NCI-H82 treated with DMSO at 0.1 percent for 48 hours (cell line): ENCODE measurements at regions not wholly inside any gene's neighbourhood (a gene's known extent, or its start where the extent isn't known, plus 50 kb on each side); places are given as distances from the start of the nearest gene placed in this dataset.
"Not testable (repeated sequence)": the region's sequence is repeated elsewhere in the genome, so short reads cannot be mapped to it uniquely, and the experiment has no call there.

Experiments used
- DNase-seq: peaks from one replicate; lab custom pipeline; 2025; ENCODE audit not compliant: unreplicated experiment; lab: John Stamatoyannopoulos, UW

- DNase-seq, result not testable (repeated sequence)
Observed at GRCh38 chr21:31417214-31417613, 73.2 kb upstream of the TIAM1 start.

DNA sequence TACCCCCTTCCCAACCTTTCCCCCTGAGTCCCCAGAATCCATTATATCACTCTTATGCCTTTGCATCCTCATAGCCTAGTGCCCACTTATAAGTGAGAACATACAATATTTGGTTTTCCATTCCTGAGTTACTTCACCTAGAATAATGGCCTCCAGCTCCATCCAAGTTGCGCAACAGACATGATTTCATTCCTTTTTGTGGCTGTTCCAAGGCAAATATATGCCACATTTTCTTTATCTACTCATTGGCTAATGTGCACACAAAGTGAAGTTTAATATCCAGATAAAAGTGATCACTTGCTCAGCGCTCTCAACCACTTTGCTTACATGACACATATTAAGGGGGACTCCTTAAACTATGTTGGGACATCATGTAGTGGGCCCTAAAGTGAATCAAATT is 72.4 kb upstream of the TIAM1 start:
- no peak for DNase-seq

DNA sequence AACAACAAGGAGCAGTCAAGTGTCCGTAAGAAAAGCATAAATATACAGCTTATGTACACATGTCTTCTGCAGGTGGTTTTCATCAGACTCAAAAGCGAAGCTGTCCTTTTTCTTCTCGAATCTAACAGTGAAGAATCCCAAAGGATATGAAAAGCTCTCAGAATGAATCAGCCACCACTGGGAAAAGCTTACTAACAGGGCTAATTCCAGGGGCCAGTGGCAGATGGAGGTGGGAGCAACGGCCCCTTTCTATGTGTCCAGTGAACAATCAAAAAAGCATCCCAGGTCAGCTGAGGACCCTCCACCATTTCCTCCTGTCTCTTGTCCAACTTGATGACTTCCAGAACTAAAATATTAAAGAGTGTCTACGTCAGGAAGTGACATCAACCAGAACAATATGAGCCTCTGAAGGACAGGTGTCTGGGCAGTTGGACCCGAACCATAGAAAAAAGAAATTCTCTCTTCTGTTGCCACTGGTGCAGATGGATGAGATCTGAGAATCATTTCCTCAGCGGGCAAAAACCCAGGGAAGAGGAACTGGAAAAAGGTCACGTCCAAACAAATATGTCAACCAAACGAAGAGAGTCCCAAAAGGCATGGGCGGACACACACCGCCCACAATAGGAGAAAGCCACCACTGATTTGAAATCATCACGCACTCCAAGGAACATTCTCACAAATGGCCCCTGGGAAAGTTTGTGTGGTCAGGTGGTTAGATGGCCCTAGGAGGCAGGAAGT is 70.4 kb upstream of the TIAM1 start:
- DNase-seq, result no peak

DNA sequence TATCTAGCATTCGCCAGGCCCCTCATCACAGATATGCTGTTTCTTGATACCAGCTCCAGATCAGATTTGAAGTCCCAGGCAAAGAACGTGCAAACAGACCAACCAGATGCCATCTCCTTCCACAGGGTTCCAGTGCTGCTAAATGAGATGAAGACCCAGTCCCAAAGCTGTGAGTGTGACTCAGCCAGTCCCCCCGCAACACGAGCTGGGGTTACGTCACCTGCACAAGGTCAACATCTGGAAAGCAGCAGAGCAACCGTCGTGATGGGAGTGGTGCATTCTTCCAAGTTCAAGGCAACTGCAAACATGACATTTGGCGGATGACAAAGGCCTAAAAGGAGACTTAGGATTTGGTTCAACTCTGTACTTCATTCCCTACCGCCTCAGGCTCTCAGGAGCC is 69.6 kb upstream of the TIAM1 start:
- DNase-seq, result no peak

DNA sequence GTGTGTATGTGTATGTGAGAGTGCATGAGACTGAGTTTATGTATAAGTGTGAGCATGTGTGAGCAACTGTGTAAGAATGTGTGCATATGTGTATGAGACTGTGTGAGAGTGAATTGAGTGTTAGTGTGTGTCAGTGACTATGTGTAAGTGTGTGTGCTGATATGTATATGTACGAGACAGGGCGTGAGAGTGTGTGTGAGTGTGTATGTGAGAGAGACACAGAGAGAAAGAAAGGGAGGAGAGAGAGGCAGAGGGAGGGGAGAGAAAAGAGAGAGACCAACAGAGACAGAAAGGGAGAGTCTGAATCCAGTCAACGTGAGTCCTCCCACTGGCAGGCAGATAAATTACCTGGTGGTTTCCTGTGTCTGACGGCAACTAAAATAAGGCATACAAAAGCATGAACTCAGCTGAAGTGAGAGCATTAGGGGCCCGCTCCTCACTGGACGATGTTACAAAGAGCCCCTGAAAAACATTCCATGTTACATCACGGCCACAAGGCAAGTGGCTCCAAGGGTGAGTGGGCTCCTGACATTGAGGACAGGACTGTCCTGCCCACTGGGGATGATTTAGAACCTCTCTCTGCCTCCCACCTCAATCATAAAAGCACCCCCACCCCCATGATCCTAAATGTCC is 66.6 kb upstream of the TIAM1 start:
- DNase-seq, result no peak

GRCh38 chr21:31409831-31410487 is 65.9 kb upstream of the TIAM1 start:
- DNase-seq, result no peak

DNA sequence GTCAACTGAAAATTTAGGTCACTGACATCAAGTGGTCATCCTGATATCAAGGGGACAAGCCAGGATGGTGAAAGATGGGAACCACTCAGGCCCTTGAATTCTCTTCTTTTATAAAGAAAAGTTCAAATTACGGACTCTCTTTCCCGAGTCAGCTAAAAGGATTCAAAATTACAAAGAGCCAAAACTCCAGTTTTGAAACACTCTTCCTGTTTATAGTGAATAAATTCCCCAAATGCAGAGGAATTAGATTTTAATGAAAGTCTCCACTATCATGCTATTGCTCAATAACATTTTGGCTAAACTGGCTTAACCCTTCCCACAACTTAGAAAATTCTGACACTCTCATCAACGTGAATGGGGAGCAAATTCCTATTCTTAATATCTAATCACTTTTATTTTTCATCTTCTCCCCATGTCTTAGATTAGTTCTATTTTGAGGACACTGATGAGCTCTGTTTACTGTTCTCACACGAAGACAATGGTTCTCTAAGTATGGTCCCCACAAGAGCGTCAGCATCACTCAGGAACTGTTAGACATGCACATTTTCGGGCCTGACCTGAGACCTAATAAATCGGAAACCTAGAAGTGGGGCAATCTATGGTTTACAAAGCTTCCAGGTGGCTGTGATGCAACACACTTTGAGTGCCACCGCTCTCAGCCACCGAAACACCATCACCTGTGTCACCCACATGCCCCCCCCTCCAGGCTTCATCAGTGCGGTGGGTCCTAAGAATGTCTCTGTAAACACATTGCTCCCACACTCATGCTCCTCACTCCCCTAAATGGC is 64.4 kb upstream of the TIAM1 start:
- DNase-seq, result no peak

GRCh38 chr21:31406510-31406909 is 62.4 kb upstream of the TIAM1 start:
- DNase-seq, result no peak

- DNase-seq, result peak; percentile 75
Observed at GRCh38 chr21:31405604-31406003, 61.5 kb upstream of the TIAM1 start.

- DNase-seq, result peak; percentile 91
Observed at GRCh38 chr21:31403596-31404333, 59.7 kb upstream of the TIAM1 start.

DNA sequence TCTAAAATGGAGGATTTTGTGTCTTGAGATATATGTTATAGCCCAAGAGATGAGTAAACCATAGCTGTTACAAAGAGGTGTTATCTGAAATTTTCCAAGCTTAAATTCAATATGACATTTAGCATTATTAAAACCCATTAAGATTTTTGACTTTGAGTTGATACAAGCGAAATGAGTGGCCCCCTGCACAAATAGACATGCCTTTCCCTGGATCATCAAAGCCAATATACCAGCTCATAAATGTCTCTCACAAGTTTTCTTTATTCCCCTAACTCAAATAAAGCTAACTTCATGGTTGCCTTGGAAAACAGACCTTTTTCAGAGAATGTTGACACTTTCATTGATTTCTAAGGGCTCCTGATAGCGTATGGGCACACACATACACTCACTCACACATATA is 55.5 kb upstream of the TIAM1 start:
- no peak for DNase-seq

- no peak for DNase-seq
Observed at GRCh38 chr21:31398574-31398973, 54.5 kb upstream of the TIAM1 start.

GRCh38 chr21:31397939-31398338 is 53.9 kb upstream of the TIAM1 start:
- no peak for DNase-seq

GRCh38 chr21:31397515-31397926 is 53.5 kb upstream of the TIAM1 start:
- DNase-seq, result no peak

GRCh38 chr21:31397030-31397429 is 53.0 kb upstream of the TIAM1 start:
- DNase-seq, result no peak

DNA sequence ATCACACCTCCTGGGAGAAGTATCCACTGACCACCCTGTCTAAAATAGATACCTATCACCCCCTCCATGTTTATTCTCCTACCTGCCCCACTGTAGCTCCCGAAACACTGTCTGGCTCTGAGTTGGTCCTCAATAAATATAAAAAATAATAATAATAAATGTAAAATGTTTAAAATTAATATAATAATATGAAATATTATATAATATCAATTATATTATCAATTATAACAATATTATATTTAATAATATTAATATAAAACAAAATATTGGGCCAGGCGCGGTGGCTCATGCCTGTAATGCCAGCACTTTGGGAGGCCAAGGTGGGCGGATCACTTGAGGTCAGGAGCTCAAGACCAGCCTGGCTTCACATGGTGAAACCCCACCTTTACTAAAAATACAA is 52.3 kb upstream of the TIAM1 start:
- no peak for DNase-seq

DNA sequence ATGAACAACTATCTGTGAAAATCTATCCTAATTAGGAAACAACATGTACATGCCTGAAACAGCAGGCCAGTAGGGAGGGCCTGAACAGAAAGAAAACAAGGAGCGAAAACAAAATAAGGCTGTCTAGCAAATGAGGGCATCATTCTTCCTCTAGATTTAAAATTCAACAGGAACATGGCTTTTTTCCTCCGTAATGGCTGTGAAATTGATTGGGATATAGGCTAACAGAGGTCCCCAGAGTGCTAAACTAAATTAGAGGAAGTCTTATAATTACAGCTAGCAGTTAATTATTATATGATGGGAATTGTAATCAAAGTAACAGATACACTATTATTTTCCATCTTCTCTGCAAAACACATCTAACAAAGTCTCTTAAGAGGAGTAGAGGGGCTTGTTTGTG is 51.7 kb upstream of the TIAM1 start:
- DNase-seq, result no peak

DNA sequence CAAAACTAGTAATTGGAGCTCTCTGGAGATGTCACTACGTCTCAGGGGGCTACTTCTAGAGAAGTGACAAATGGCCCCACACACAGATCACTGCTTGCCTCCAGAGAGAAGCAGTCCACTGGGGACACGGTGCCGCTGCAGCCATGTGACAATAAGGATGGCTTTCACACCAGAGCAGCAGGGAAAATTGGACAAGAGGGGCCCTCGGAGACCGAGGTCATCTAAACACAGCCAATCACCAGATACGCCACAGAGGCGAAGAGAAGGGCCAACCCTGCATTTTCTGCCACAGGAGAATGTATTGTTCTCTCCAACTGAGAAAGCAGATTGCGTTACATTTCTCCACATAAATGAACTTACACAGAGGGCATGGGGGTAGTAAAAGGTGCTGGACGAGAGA is 51.2 kb upstream of the TIAM1 start:
- DNase-seq, result no peak

- no peak for DNase-seq
Observed at GRCh38 chr21:31394309-31394708, 50.2 kb upstream of the TIAM1 start.
